ENCODE measurements at regions not wholly inside any gene's neighbourhood (a gene's known extent, or its start where the extent isn't known, plus 50 kb on each side); places are given as distances from the start of the nearest gene placed in this dataset.

- TF ChIP-seq EZH2 (IDR thresholded peaks at IDR 0.05; ENCODE audit: low read depth) (no peak), CTCF (conservative IDR thresholded peaks at IDR 0.05) (no peak)
These were observed 369.1 kb upstream of the GRM7 start for GRCh38 chr3:6491768-6492167.
